NCI-H2029 treated with DMSO at 0.1 percent for 48 hours (cell line): ENCODE measurements at regions not wholly inside any gene's neighbourhood (a gene's known extent, or its start where the extent isn't known, plus 50 kb on each side); places are given as distances from the start of the nearest gene placed in this dataset.

Experiments used
- DNase-seq: peaks from one replicate; lab custom pipeline; 2025; lab: John Stamatoyannopoulos, UW

- DNase-seq, result no peak
Measured at GRCh38 chr5:1938310-1939000, 55.7 kb upstream of the IRX4 start.

DNA sequence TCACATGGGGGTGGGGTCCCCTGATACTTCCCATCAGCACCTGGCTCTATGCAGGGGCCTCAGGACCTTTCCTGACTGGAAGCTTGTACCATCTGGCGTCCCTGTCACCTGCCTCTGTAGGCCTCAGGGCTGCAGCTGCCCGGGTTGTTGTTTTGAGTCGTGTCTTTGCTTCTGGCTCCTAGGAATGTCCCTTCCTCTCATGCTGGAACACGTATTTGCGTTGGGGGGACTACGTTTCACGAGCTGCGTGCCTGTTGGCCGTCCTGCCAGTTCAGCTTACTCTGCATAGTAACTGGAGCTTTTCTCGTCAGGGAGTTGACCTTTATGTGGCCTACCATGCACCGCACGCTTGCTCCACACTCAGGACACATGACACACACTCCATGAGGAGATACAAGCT lies 54.9 kb upstream of the IRX4 start:
- no peak for DNase-seq

- no peak for DNase-seq
Measured at GRCh38 chr5:1936901-1937300, 54.2 kb upstream of the IRX4 start.

- no peak for DNase-seq
Measured at GRCh38 chr5:1936413-1936812, 53.7 kb upstream of the IRX4 start.

GRCh38 chr5:1934801-1935429 lies 52.2 kb upstream of the IRX4 start:
- DNase-seq, result no peak

DNA sequence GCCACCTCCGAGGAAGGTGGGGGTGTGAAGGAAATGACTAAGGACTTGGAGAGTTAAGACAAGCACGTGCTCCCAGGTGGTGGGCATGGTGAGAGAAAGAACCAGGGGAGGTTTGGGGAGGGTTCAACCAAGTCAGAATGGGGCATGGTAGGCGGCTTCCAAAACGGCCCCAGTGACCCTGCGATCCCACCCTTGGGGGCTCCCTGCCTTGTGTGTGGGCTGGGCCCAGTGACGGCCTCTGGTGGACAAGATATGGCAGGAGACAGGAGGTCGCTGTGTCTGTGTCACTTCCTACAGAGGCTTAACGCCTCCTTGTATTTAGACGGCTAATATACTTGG lies 51.3 kb upstream of the IRX4 start:
- no peak for DNase-seq

GRCh38 chr5:1933364-1934055 lies 50.8 kb upstream of the IRX4 start:
- DNase-seq, result no peak
